Heart right ventricle (tissue), 16 donors: ENCODE measurements at regions not wholly inside any gene's neighbourhood (a gene's known extent, or its start where the extent isn't known, plus 50 kb on each side); places are given as distances from the start of the nearest gene placed in this dataset.
A peak's percentile ranks its signal among the peaks of the same experiment; 100 is the strongest.
"Not testable (repeated sequence)": the region's sequence is repeated elsewhere in the genome, so short reads cannot be mapped to it uniquely, and the experiment has no call there.

Source experiments
- ATAC-seq, 8 donors: fragments of 200-7000 bp; cut with Tn5 transposase; one replicate each; pipeline ENCODE4 v1.9.1; 2020; ENCODE audit warnings: mild to moderate bottlenecking in 8 of 8, moderate library complexity in 8 of 8, moderate number of reproducible peaks in 1 of 8
- DNase-seq, 2 donors: peaks; one replicate each; pipeline ENCODE4 v3.0.0-alpha.2; 2020
- H3K27ac ChIP-seq, 10 donors: fragments of 200-600 bp; sonication (generic) in 2 of 10; one replicate each; pipeline versions ENCODE4 v1.5.0 to v1.8.0; 2020 to 2022; ENCODE audit warnings: mild to moderate bottlenecking in 3 of 10
- H3K27me3 ChIP-seq, 7 donors: fragments of 200-600 bp; one replicate each; pipeline ENCODE4 v1.8.0; 2021 to 2022; ENCODE audit warnings: mild to moderate bottlenecking in 2 of 7
- H3K36me3 ChIP-seq, 9 donors: fragments of 200-600 bp; sonication (generic) in 1 of 9; one replicate each; pipeline versions ENCODE4 v1.5.0 to v1.8.0; 2020 to 2022; ENCODE audit warnings: mild to moderate bottlenecking in 2 of 9
- H3K4me1 ChIP-seq, 9 donors: fragments of 200-600 bp; sonication (generic) in 1 of 9; one replicate each; pipeline versions ENCODE4 v1.5.0 to v1.8.0; 2020 to 2022; ENCODE audit warnings: mild to moderate bottlenecking in 4 of 9
- H3K4me3 ChIP-seq, 10 donors: fragments of 200-600 bp; sonication (generic) in 2 of 10; one replicate each; pipeline versions ENCODE4 v1.5.0 to v1.8.0; 2020 to 2022; ENCODE audit warnings: mild to moderate bottlenecking in 7 of 10, moderate library complexity in 2 of 10
- H3K9me3 ChIP-seq, 11 donors: fragments of 200-600 bp in 10 of 11; sonication (generic) in 2 of 11; one replicate each; pipeline versions ENCODE4 v1.5.0 to v1.8.0; 2013 to 2022; ENCODE audit warnings: mild to moderate bottlenecking in 2 of 11, control low read depth in 1 of 11, moderate library complexity in 1 of 11
- WGBS, 2 donors: extraction: QIAGEN DNeasy Blood & Tissue Kit; methylation state at CpG; one replicate each; pipeline ENCODE4 v1.1.7; 2013; ENCODE audit warnings: inconsistent platforms in 1 of 2; 5-methylcytosine and 5-hydroxymethylcytosine counted together
- intact Hi-C, 10 donors: fragments of 100-400 bp; cut with DNase I; formaldehyde crosslinking; loops; one replicate each; pipeline versions ENCODE4 v1.11.1 to v1.14.2; 2022
- TF ChIP-seq, protein P1 (sequence below), 9 donors: fragments of 200-600 bp; sonication (generic) in 2 of 9; IDR thresholded peaks; one replicate each; pipeline versions ENCODE4 v1.5.0 to v1.8.0; 2021 to 2022; ENCODE audit warnings: antibody characterized with exemption in 9 of 9, mild to moderate bottlenecking in 5 of 9, moderate library complexity in 1 of 9
- donor health status: Arrhythmogenic right ventricular cardiomyopathy.
- donor health status: ischemic (EF 13 %, LVEDD 7.1; RV severe dilation, severe dysfunction).
- donor health status: healthy with polysubstance abuse.
- donor health status: DM: no; HTN: yes; CAD: no.
- donor health status: DM: no; HTN: no; CAD: no.
- donor health status: ischemic (EF 25% LVEDD 6.9; RV normal size, moderate dysfunction).
- donor health status: ischemic (EF 25% LVEDD 5.7; RV mildly dilated, moderate dysfunction).
- donor health status: healthy.
- donor health status: DM: yes; HTN: yes; CAD: no.
- donor health status: Ischemic cardiomyopathy.
- donor health status: ischemic (EF 35%, LVEDD 5.7; RV mildly dilated, moderate dysfunction).
- donor health status: nonischemic (EF 11% LVEDD 7.7; RV severe dilation, severe dysfunction).
- donor health status: DM: yes; HTN: yes; CAD: no.
- donor health status: PGD.
- donor health status: ischemic (EF 29% LVEDD 5.4; RV normal size, mild dysfunction).
- donor health status: nonischemic (EF 23%, LVEDD 6.1; RV moderate dilation, normal function).

DNA sequence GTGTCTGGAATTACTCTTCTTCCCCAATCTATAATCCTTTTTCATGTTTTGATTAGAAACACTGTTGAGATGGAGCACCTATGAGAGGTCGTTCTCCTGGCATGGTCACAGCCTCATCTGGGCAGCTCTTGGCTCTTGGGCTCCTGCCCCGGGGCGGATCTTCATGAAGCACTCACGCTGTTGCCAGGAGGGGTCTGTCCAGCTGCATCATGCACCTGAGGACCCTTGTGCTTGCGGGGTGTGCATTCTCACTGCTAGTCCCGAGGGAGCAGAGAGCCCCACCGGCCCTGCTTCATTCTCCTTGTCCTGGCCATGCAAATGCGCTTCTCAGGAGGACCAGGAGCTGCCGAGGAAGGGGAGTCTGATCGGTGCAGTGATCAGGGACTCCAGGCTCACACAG is 117.6 kb upstream of the S1PR3 start:
- no peak for DNase-seq
- H3K27ac ChIP-seq: peak overlapping the region in 8 of 10 donors; percentile 24 to 73 (median 56)
- WGBS, 2 donors: 65 to 75% methylated on average over 10 of the region's 10 CpGs
- no peaks in the 10 kb centered on the region for H3K27me3 ChIP-seq
- peaks cover 0 to 9% (median 0%) of the 10 kb centered on the region in 11 donors for H3K9me3 ChIP-seq
- TF ChIP-seq, protein P1, sequence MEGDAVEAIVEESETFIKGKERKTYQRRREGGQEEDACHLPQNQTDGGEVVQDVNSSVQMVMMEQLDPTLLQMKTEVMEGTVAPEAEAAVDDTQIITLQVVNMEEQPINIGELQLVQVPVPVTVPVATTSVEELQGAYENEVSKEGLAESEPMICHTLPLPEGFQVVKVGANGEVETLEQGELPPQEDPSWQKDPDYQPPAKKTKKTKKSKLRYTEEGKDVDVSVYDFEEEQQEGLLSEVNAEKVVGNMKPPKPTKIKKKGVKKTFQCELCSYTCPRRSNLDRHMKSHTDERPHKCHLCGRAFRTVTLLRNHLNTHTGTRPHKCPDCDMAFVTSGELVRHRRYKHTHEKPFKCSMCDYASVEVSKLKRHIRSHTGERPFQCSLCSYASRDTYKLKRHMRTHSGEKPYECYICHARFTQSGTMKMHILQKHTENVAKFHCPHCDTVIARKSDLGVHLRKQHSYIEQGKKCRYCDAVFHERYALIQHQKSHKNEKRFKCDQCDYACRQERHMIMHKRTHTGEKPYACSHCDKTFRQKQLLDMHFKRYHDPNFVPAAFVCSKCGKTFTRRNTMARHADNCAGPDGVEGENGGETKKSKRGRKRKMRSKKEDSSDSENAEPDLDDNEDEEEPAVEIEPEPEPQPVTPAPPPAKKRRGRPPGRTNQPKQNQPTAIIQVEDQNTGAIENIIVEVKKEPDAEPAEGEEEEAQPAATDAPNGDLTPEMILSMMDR (IDR thresholded peaks at IDR 0.05): no peak
- H3K4me1 ChIP-seq: peaks cover 5 to 35% (median 18%) of the 10 kb centered on the region in 9 donors
- intact Hi-C loops: loop anchor here in 6 of 10 donors (2.0 to 10.0 kb wide), 10 partner anchors 66 to 279 kb away; partner anchors contain the start of gene S1PR3 (in 3 of the 6)
- no peak overlapping the region for H3K4me3 ChIP-seq
- ATAC-seq: peak in 6 of 8 donors; percentile 12 to 42 (median 22)
- no peaks in the 10 kb centered on the region for H3K36me3 ChIP-seq

DNA sequence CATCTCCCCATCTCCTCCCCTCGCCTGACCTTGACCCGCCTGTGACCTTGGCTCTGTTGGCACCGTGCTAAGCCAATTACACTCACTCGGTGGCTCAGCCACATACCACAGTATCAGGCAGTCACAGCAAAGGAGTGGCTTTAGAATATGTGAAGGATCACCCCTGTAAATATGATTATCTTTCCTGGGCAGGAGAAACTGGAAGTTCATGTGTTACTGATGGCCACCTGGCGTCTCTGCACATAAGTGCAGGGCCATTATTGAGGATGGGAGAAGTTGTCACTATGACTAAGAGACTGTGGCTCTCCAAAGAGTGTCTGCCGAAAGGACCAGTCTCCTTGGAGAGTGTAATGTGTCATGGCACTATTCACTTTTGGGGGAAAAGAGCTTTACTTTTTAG is 116.9 kb upstream of the S1PR3 start:
- Histone ChIP-seq H3K27ac (peak overlapping the region in 5 of 10 donors; percentile 40 to 73 (median 57)), H3K4me3 (no peak overlapping the region), H3K9me3 (peaks cover 0 to 2% (median 0%) of the 10 kb centered on the region in 11 donors), H3K27me3 (no peaks in the 10 kb centered on the region), H3K4me1 (peaks cover 5 to 35% (median 18%) of the 10 kb centered on the region in 9 donors), H3K36me3 (no peaks in the 10 kb centered on the region)
- intact Hi-C loops: loop anchor here in 6 of 10 donors (2.0 to 10.0 kb wide), 10 partner anchors 67 to 280 kb away; partner anchors contain the start of gene S1PR3 (in 3 of the 6)
- ATAC-seq: peak in 7 of 8 donors; percentile 20 to 61 (median 46)
- no peak for DNase-seq
- 41 to 56% methylated on average over 6 of the region's 6 CpGs for WGBS, 2 donors
- TF ChIP-seq, protein P1 (IDR thresholded peaks at IDR 0.05): peak in 7 of 9 donors; percentile 18 to 48 (median 40)

DNA sequence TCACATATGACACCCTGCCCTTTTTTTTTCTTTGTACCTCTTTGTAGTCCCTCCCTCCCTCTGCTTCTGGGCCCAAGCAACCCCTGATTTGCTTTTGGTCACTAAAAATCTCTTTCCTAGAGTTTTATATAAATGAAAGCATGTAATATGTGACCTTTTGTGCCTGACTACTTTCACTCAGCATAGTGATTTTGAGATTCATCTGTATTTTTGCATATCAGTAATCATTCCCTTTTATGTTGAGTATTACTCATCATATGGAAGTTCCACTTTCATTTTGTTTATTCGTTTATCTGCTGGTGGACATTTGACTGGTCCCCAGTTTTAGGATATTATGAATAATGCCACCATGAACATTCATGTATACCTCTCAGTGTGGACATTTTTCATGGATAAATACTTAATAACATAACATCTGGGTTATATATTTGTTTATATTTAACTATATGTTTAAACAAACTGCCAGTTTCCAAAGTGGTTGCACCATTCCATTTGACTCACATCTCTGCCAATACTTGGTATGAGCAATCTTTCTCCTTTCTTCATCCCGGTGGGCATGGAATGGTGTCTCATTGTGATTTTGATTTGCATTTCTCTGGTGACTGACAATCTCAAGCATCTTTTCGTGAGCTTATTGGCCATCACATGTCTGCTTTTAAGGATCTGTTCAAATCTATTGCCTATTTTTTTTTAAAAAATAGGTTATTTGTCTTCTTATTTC is 115.7 kb upstream of the S1PR3 start:
- 83 to 92% methylated on average over 3 of the region's 3 CpGs for WGBS, 2 donors
- Histone ChIP-seq H3K27ac (no peak overlapping the region), H3K27me3 (no peaks in the 10 kb centered on the region), H3K36me3 (no peaks in the 10 kb centered on the region), H3K9me3 (no peaks in the 10 kb centered on the region), H3K4me3 (no peak overlapping the region), H3K4me1 (peaks cover 5 to 35% (median 17%) of the 10 kb centered on the region in 9 donors)
- ATAC-seq: no peak
- TF ChIP-seq, protein P1 (IDR thresholded peaks at IDR 0.05): no peak
- no peak for DNase-seq
- intact Hi-C loops: loop anchor here in 6 of 10 donors (2.0 to 10.0 kb wide), 6 partner anchors 69 to 281 kb away; partner anchors contain the start of gene S1PR3 (in 2 of the 6)

DNA sequence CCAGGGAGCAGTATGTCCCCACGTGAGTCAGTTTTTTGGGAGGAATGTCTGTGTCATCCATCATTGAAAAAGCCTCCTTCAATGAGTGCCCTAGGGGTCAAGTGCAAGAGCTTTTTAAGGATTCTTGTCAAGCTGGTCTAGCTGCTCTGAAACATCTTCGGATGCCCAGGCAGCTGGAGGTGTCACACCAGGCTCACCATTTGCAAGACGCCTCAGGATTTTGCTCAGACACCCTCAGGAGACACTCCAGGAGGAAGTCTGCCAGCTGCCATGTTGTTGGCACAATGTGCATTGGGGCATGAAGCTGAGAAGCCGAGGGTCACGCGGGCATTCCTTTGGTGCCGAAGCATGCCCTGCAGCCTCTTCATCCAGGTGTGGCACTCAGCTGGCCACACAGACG is 111.1 kb upstream of the S1PR3 start:
- WGBS, 2 donors: 81 to 91% methylated on average over 8 of the region's 8 CpGs
- Histone ChIP-seq H3K36me3 (no peaks in the 10 kb centered on the region), H3K9me3 (peaks cover 0 to 12% (median 0%) of the 10 kb centered on the region in 11 donors), H3K27me3 (no peaks in the 10 kb centered on the region), H3K4me3 (no peak overlapping the region), H3K4me1 (no peaks in the 10 kb centered on the region), H3K27ac (no peak overlapping the region)
- TF ChIP-seq, protein P1 (IDR thresholded peaks at IDR 0.05): no peak
- ATAC-seq (no peak), DNase-seq (no peak)
- intact Hi-C loops: no loop called here

DNA sequence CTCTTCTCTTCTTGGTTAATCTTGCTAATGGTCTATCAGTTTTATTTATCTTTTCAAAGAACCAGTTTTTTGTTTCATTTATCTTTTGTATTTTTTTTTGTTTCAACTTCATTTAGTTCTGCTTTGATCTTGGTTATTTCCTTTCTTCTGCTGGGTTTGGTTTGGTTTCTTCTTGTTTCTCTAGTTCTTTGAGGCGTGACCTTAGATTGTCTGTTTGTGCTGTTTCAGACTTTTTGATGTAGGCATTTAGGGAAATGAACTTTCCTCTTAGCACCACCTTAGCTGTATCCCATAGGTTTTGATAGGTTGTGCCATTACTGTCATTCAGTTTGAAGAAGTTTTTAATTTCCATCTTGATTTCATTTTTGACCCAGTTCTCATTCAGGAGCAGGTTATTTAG is 107.0 kb upstream of the S1PR3 start:
- intact Hi-C loops: not testable (repeated sequence)

DNA sequence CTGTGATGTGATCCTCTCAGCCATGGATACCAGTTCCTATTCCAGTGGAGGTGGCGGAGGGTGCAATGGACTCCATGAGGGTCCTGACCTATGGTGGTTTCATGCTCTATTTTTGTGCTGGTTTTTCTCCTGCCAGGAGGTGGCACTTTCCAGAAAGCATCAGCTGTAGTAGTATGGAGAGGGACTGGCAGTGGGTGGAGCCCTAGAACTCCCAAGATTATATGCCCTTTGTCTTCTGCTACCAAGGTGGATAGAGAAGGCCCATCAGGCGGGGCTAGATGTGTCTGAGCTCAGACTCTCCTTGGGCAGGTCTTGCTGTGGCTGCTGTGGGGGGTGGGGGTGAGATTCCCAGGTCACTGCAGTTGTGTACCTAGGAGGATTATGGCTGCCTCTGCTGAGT is 104.5 kb upstream of the S1PR3 start:
- H3K4me1 ChIP-seq, ATAC-seq, H3K27ac ChIP-seq, intact Hi-C loops, H3K36me3 ChIP-seq, DNase-seq, H3K4me3 ChIP-seq, H3K27me3 ChIP-seq: not testable (repeated sequence)
- 55 to 94% methylated on average over 2 of the region's 2 CpGs for WGBS, 2 donors
- peaks cover 0 to 12% (median 0%) of the 10 kb centered on the region in 11 donors for H3K9me3 ChIP-seq

More for the DNA sequence above, 107.0 kb upstream of the S1PR3 start:
- not testable (repeated sequence) for H3K27me3 ChIP-seq, H3K4me3 ChIP-seq, H3K27ac ChIP-seq, H3K4me1 ChIP-seq, DNase-seq, ATAC-seq, H3K36me3 ChIP-seq
- peaks cover 0 to 12% (median 0%) of the 10 kb centered on the region in 11 donors for H3K9me3 ChIP-seq
- WGBS, 2 donors: 91 to 96% methylated on average over 1 of the region's 1 CpG
